Germinal center (tissue), 1 donor: ENCODE measurements at regions not wholly inside any gene's neighbourhood (a gene's known extent, or its start where the extent isn't known, plus 50 kb on each side); places are given as distances from the start of the nearest gene placed in this dataset.

Experiments
- DNase-seq: peaks from one replicate; pipeline ENCODE4 v3.0.0; 2012; ENCODE audit warnings: mixed read lengths, low spot score

GRCh38 chr5:73266176-73266738 is 93.3 kb downstream of the TMEM174 start:
- no peak for DNase-seq

GRCh38 chr5:73265641-73266040 is 92.6 kb downstream of the TMEM174 start:
- DNase-seq: no peak

- no peak for DNase-seq
Measured at GRCh38 chr5:73264631-73265030, 91.6 kb downstream of the TMEM174 start.

DNA sequence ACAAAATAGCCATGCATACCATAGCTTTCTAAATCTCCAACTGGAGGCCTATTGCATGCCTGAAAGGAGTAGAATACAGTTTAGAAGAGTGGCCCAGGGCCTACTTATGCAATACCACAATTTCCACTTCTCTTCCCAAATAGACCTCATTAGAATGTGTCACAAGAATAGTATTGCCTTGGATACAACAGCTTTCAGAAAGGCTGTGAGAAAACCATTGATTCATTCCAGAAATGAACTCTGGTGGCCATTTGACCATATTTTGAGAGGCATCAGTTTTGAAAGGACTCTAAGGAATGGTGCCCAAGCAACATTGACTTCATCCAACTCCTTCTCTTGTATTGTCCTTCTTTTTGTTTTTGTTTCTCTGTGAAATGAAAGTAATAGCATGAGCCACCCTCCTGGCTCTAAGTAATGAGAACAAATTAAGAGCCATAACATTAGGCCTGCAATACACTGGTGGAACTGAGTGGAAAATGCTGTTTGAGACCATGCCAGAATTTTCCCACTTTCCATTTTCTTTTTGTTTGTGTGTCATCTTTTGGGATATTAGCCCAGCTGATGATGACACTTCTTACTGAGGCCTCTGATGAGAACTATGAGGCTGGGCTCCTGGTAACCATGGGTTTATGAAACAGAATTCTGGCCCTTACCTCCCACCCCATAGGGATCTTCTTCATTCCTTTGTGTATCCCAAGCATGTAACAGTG is 90.2 kb downstream of the TMEM174 start:
- no peak for DNase-seq

GRCh38 chr5:73256862-73257261 is 83.9 kb downstream of the TMEM174 start:
- DNase-seq: no peak

- DNase-seq: no peak
Measured at GRCh38 chr5:73256462-73256861, 83.5 kb downstream of the TMEM174 start.

GRCh38 chr5:73256012-73256411 is 83.0 kb downstream of the TMEM174 start:
- no peak for DNase-seq

DNA sequence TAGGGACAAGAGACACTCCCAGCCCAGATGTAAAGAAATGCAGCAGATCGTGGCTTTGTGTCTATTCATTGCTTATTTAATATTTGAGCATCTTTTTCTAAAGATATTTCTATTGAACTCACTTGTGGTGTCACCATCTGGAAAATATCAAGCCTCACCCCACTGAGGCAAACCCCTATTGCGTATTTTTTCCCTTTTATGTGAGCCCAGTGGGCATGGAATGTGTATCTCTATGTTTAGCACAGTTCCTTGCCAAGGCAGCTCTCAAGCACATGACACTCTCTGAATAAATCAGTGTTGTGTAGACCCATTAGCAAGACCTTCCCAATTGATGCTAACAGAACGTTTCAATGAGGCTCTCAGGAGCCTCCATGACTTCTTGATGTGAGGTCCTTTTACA is 81.6 kb downstream of the TMEM174 start:
- DNase-seq: no peak

DNA sequence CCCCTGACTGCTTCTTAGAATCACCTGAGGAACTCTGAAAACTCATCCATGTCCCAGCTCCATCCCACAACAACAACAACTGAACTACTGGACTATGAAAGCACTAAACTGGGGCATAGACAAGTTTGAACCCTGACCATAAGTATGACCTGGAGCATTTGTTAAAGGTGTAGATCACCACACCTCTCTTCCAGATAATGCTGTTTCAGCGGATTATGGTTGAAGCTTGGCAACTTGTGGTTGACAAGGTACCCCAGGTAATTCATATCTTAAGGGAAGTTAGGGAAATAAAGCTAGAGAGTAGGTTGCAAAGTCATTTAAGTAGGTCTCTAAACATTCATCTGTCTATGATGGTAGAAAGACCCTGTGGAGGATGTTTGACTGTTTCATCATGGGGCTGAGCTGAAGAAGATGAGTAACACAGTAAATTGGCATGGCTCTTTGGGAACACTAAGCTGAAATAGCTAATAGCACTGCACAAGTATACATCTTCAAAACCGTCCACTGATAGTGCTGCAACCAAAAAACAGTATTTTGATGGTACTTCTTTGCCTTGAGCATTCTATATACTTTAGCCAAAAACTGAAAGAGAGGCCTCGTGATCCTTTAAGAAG is 80.2 kb downstream of the TMEM174 start:
- no peak for DNase-seq

- no peak for DNase-seq
Measured at GRCh38 chr5:73250645-73251044, 77.7 kb downstream of the TMEM174 start.

GRCh38 chr5:73242735-73243134 is 69.7 kb downstream of the TMEM174 start:
- DNase-seq: no peak

GRCh38 chr5:73238873-73239272 is 65.9 kb downstream of the TMEM174 start:
- DNase-seq: no peak

- no peak for DNase-seq
Measured at GRCh38 chr5:73236541-73237128, 63.6 kb downstream of the TMEM174 start.

GRCh38 chr5:73234204-73234555 is 61.2 kb downstream of the TMEM174 start:
- DNase-seq: no peak

GRCh38 chr5:73233461-73234203 is 60.6 kb downstream of the TMEM174 start:
- no peak for DNase-seq

GRCh38 chr5:73233053-73233460 is 60.1 kb downstream of the TMEM174 start:
- DNase-seq: no peak

GRCh38 chr5:73232266-73233041 is 59.5 kb downstream of the TMEM174 start:
- DNase-seq: no peak

DNA sequence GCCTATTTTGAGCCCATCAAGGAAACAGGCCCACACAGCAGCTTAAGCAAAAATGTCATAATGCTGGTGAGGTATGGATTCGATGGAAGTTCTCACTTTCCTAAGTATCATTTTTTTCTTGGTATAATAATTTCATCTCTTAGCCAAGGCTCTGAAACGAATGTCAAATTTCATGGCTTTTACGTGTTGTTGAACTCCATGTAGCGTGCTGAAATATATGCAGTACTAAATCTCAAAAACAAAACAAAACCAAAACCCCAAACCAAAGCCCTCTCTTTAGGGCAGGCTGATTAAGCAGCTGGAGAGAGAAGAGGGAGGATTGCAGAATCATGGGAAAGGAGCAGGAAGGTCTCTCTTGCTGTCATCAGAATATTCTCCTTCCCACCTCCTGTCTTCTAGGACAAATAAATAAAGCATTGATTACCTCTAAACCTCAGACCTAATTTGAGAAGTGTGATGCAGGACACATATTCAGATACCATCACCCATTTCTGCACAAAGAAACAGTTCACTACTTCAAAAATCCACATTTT is 58.3 kb downstream of the TMEM174 start:
- no peak for DNase-seq

GRCh38 chr5:73230264-73231245 is 57.6 kb downstream of the TMEM174 start:
- DNase-seq: no peak

- no peak for DNase-seq
Measured at GRCh38 chr5:73229271-73229670, 56.3 kb downstream of the TMEM174 start.
